GM12878 (cell line): ENCODE measurements at regions not wholly inside any gene's neighbourhood (a gene's known extent, or its start where the extent isn't known, plus 50 kb on each side); places are given as distances from the start of the nearest gene placed in this dataset.

Source experiments
- FOXM1 ChIP-seq: IDR thresholded peaks from 2 replicates; pipeline ENCODE4 v1.6.1; 2012; ENCODE audit warnings: low read depth, mild to moderate bottlenecking, inconsistent platforms, low read length, moderate library complexity
- NBN ChIP-seq: fragments of 450-650 bp; IDR thresholded peaks from 2 replicates; pipeline ENCODE4 v1.6.1; 2016
- PAX8 ChIP-seq: fragments of 450-650 bp; IDR thresholded peaks from 2 replicates; pipeline ENCODE4 v1.6.1; 2017; ENCODE audit warnings: mild to moderate bottlenecking, moderate library complexity
- POLR2AphosphoS5 ChIP-seq: IDR thresholded peaks from 2 replicates; pipeline ENCODE4 v1.6.1; 2011; ENCODE audit warnings: mild to moderate bottlenecking, low read length, inconsistent platforms
- SPI1 ChIP-seq: IDR thresholded peaks from 2 replicates; pipeline ENCODE4 v1.6.1; 2011; ENCODE audit warnings: low read depth, mild to moderate bottlenecking, low read length, moderate library complexity, borderline replicate concordance; ENCODE audit not compliant: insufficient read depth
- SREBF1 ChIP-seq: IDR thresholded peaks from 2 replicates; pipeline ENCODE4 v1.6.1; 2012; ENCODE audit warnings: mild to moderate bottlenecking, low read length

- TF ChIP-seq NBN (no peak), PAX8 (no peak), FOXM1 (no peak), SREBF1 (no peak), POLR2AphosphoS5 (no peak), SPI1 (no peak)
Observed at GRCh38 chr1:101645810-101646209, 350.9 kb downstream of the OLFM3 start.
